OCI-LY1 (cell line): ENCODE measurements at regions not wholly inside any gene's neighbourhood (a gene's known extent, or its start where the extent isn't known, plus 50 kb on each side); places are given as distances from the start of the nearest gene placed in this dataset.
"Not testable (repeated sequence)": the region's sequence is repeated elsewhere in the genome, so short reads cannot be mapped to it uniquely, and the experiment has no call there.

Experiments used
- EZH2 ChIP-seq: fragments of 200-600 bp; sonication (generic), shearing (Covaris generic); IDR thresholded peaks from 2 replicates; pipeline ENCODE4 v1.8.0; 2017; ENCODE audit warnings: borderline replicate concordance, mixed run types, mild to moderate bottlenecking, antibody characterized with exemption, low read length, moderate library complexity, mixed read lengths
- TF ChIP-seq, protein P1 (sequence below): fragments of 200-600 bp; sonication (generic), shearing (Covaris generic); IDR thresholded peaks from 2 replicates; pipeline ENCODE4 v1.5.1; 2017; ENCODE audit warnings: mild to moderate bottlenecking, antibody characterized with exemption, low read length, moderate library complexity, mixed read lengths

DNA sequence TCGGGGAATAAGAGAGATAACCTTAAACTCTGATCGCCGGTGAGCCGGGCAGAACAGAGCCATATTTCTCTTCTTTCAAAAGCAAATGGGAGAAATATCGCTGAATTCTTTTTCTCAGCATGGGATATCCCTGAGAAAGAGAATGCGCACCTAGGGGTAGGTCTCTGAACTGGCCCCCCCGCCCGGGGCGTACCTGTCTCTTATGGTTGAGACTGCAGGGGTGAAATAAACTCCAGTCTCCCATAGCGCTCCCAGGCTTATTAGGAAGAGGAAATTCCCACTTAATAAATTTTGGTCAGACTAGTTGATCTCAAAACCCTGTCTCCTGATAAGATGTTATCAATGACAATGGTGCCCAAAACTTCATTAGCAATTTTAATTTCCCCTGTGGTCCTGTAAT lies 58.8 kb upstream of the ADAMTS5 start:
- TF ChIP-seq, protein P1, sequence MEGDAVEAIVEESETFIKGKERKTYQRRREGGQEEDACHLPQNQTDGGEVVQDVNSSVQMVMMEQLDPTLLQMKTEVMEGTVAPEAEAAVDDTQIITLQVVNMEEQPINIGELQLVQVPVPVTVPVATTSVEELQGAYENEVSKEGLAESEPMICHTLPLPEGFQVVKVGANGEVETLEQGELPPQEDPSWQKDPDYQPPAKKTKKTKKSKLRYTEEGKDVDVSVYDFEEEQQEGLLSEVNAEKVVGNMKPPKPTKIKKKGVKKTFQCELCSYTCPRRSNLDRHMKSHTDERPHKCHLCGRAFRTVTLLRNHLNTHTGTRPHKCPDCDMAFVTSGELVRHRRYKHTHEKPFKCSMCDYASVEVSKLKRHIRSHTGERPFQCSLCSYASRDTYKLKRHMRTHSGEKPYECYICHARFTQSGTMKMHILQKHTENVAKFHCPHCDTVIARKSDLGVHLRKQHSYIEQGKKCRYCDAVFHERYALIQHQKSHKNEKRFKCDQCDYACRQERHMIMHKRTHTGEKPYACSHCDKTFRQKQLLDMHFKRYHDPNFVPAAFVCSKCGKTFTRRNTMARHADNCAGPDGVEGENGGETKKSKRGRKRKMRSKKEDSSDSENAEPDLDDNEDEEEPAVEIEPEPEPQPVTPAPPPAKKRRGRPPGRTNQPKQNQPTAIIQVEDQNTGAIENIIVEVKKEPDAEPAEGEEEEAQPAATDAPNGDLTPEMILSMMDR = not testable (repeated sequence)
- not testable (repeated sequence) for TF ChIP-seq EZH2
